Hematopoietic multipotent progenitor cell treated with erythropoietin and hydrocortisone succinate and interleukin-3 and kit ligand, for 4 days (in vitro differentiated cells): ENCODE measurements at regions not wholly inside any gene's neighbourhood (a gene's known extent, or its start where the extent isn't known, plus 50 kb on each side); places are given as distances from the start of the nearest gene placed in this dataset.

ENCODE experiments used
- DNase-seq: peaks from one replicate; pipeline ENCODE4 v3.0.0-alpha.2; 2015

DNA sequence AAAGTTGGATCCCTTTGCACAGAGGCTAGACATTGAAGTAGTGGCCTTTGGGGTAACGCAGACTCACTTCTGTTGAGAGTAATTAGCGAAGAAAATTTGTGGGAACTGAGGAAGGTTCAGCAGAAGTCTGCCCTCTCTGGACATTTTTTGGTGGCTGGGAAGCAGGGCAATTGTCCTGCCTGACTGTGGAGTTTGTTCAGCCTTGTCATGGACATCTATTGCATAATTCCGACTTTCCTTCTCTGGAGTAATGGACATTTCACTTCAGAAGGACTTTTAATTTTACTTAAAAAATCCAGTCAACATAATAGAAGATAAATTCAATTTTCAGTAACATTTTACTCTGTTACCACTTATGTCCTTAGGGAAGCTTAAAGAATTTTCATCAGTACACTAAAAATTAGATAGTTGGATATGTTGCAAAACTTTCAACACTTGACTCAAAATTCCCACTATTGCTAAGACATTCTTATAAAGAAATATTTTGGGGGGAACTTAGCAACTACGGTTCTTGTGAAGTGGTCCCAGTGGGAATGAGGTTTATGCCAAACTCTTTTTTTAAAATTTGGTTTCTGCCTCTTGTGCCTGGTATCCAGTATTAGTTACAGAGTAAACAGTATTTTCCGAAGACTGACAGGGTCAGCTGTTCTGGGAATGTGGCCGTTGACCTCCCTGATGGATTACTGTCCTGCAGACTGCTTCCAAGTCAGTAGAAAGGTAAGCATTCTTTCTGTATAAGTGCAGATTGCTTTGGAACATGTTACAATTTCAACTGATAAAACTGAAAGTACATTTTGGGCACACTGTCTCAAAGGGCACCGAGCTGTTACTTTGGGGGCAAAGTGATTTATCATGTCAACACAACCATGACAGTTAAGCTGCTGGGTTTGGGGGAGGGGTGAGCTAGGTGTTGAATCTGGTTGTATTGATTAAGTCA lies 100.6 kb upstream of the MLIP start:
- DNase-seq, result no peak

DNA sequence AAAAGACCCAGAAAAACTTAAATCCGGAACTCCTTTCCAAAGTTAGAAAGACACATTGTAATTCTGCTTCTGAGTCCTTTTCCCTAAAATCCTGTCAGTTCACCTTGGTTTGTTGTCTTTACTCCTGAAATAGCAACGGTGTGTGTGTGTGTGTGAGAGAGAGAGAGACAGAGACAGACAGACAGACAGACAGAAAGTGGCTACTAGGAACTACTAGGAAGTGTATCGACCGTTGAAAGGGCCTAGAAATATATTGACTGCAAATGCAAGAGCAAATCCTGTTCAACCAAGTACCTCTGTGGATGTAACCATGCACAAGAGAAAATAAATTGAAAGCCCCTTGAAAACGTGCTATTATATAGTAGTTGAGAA lies 100.0 kb upstream of the MLIP start:
- DNase-seq, result no peak

GRCh38 chr6:54013966-54014365 lies 97.3 kb upstream of the MLIP start:
- no peak for DNase-seq

- no peak for DNase-seq
Observed at GRCh38 chr6:54014440-54014839, 96.8 kb upstream of the MLIP start.

DNA sequence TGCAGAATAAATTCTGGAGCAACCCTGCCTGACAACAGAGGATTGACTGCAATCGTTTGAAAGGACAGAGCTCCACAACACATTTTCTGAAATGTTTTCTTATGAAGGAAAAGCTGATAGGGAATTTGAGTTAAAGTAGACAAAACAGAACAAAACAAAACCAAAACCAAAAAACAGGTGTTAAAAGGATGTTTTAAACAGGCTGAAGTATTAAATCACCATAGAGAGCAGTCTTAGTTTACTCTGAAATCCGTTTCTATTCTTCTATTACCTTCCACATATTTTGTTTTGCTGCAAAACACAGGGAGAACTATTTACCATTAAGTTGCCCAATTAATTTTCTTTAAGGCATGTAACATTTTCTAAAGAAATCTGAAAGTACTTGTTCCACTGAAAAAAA lies 93.4 kb upstream of the MLIP start:
- DNase-seq, result no peak

DNA sequence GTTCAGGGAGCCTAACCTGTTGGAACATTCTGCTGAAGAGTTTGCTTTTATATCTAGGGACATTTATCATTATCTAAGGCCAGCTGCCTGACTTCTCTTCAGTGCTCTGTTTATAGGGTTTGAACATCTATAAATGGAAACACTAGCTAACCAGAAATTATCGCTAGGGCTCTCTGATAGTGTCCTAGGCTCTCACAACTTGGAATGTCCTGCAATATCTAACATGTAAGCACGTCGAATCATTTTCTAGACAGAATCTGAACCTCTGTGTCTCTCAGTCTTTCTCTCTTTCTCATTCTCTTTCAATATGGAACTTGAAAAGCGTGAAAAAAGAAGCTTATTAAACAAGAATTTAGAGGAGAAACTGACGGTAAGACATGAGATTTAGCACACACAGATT lies 92.5 kb upstream of the MLIP start:
- DNase-seq, result no peak

GRCh38 chr6:54019860-54020259 lies 91.4 kb upstream of the MLIP start:
- DNase-seq, result no peak

- no peak for DNase-seq
Observed at GRCh38 chr6:54020334-54020733, 90.9 kb upstream of the MLIP start.

DNA sequence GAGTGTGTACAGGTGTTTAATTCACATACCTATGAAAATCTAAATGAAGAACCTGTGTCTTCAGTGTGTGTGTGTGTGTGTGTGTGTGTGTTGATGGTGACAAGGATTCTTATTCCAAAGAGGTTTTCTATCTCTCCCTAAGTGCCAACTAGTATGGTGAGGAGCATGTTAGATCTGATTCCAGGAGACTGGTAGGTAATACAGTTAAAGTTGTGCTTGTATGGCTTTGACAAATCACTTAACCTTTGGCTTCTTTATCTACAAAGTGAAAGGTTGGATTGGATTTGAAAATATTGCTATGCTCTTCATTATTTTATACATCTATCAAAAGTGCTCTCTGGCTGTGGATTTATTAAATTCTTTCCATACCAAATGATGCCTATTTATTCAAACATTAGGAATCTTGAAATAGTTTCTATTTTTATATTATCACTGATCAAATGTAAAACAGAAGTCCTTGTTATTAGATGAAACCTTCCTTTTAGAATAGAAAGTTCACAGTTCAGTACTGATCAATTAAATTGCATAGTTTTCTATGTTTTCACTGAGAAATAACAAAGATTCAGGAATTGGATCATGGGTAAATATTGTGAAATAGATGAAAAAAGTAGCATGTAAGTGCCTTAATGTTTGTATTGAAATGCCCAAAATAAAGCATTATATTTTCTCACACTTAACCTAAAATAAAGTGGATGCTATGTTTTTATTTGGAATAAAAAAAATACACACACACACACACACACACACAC lies 84.4 kb upstream of the MLIP start:
- no peak for DNase-seq

- DNase-seq, result no peak
Observed at GRCh38 chr6:54028170-54028569, 83.1 kb upstream of the MLIP start.

- no peak for DNase-seq
Observed at GRCh38 chr6:54029187-54029586, 82.1 kb upstream of the MLIP start.

DNA sequence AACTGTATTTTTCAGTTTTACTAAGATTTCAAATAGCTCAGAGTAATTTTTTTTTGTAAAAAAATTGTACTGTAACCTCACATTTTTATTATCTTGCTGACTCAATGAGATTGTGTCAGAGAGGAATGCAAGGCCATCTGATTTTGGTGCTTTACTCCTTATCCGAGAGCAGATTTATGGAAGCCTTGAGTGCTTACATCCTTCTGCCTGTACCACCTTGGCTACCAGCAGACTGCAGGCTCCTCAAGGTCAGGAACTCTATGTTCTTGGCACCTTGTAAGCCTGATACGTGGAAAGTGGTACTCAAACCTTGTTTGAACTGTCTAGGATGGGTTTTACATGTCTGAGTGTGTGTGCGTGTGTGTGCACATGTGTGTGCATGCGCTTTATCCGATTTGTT lies 80.1 kb upstream of the MLIP start:
- no peak for DNase-seq

DNA sequence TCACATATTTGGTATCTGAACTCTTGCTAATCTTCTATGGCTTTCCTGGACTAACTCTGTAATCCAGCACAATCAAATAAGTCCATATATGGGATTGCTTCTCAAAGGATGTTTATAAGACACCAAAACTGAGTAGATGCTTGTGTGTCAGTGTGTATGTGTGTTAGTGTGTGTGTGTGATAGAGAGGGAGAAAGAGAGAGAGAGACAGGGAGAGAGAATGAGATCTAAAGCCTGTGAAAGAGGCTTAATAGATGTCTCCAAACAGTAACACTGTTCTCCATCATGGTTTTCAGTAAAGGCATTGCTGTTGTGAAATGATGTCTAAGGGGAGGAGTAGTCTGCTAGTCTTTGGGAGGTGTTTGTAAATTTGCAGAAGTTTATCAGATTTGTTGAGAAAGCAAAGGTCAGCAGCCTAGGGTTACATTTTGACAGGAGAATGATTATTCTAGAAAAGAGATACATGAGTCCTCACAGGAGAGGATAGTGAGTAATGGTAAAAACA lies 73.9 kb upstream of the MLIP start:
- DNase-seq, result no peak

GRCh38 chr6:54040545-54040944 lies 70.7 kb upstream of the MLIP start:
- DNase-seq, result no peak

- DNase-seq, result no peak
Observed at GRCh38 chr6:54041239-54041638, 70.0 kb upstream of the MLIP start.

GRCh38 chr6:54043360-54043759 lies 67.9 kb upstream of the MLIP start:
- no peak for DNase-seq

- DNase-seq, result no peak
Observed at GRCh38 chr6:54044059-54044458, 67.2 kb upstream of the MLIP start.

DNA sequence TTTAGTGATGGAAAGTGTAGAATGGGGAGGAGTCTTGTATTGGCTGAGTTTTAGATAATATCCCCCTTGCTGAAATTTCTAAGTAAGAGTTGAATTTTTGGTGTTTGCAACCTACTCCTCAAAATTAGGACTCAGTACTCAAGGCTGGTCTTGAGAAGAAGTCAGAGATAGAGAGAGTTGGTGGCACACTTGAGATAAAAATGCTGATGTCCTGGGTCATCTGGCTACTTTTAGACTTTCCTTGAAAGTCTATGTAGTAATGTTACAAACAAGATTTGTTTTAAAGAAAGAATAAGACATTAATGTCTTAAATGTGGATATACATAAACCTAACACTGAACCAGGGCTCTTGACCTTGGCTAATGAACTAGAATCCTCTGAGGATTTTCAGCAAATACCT lies 62.5 kb upstream of the MLIP start:
- no peak for DNase-seq

GRCh38 chr6:54050750-54051149 lies 60.5 kb upstream of the MLIP start:
- DNase-seq, result no peak

DNA sequence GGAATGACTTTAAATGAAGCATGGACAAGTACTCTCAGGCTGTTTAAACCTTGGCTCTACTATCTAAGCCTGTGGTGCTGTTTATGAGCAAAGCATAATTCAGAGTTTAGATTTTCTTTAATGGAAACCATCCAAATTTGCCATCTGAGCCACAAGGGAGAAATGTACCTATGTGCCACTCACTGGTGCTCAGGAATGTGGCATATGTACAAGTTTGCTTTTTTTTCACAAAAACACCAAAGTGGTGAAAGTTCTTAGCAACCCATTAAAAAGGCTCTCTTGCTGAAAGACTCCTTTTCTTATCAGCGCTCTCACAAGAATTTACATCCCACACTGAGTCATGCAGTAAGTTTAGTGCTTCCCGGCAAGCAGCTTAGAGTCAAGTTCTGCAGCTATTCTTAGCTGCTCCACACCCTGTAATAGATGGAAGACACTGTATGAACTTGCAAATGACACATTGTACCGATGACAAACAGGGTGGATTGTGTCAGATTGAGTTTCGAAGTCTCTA lies 57.3 kb upstream of the MLIP start:
- DNase-seq, result no peak

DNA sequence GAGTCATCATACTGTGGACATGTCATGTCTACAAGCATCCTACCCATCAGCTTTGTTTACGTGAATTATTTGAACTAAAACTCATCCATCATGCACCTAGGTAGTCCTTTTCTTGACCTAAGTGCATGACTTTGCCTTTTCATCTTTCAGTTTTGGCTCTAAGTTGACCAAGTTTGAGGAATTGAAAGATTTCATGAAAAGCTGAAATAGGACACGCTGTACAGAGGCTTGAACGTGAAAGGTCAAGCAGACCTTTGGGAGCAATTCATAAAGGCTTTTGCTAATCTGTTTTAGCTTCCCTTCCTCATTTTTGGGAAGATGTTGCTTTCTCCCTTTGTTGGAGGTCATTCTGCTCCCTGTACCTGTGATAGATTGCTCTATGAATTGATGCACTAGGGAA lies 55.1 kb upstream of the MLIP start:
- no peak for DNase-seq

DNA sequence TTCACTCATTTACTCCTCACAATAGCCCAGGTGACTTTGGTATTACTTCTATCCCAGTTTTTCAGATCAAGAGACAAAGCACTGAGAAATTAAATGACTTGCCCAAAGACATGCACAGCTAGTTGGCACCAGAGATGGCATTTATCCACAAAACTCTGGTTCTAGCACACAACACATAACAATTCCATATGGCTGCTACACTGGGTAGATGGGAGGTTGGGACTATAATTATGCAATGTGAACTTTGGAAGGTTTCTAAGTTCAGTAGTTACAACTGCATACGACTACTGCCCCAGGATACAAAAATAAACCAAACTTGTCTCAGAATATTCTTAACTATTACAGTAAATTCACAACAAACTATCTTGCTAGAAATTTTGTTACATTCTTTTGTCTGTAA lies 54.2 kb upstream of the MLIP start:
- no peak for DNase-seq

DNA sequence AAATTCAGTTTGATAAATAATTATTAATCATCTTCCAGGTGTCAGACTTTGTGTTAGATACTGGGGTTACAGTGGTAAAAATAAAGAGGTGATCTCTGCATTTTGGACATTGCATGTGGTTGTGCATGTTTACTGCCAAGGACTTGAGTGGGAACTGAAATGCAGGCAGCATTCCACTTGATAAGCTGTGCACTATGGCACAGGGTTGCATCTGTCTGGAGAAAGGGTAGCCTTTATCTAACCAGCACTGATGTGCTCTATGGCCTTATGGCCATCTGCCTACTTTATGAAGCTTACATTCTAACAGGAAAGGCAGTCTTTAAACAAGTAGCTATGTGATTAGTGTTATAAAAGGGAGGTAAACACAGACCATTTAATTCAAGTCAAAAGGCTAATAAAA lies 53.0 kb upstream of the MLIP start:
- no peak for DNase-seq

DNA sequence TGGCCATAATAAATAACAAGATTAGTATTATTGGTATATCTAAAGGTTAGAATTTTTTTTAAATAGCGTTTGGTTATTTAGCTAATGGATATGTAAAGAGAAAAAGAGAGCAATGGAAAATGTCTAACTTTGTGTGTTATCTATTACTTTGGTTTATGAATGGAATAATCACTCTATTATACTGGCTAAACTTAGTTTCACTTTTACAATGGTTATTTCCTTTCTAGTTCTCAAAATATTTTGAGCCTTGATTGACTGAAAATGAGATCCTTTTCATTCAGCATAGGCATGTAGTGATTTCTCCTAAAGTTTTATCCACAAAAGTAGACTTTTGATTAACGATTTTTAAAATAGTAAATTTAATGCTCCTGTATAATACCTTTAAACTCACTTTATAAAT lies 51.6 kb upstream of the MLIP start:
- DNase-seq, result no peak
